ENCODE measurements at regions not wholly inside any gene's neighbourhood (a gene's known extent, or its start where the extent isn't known, plus 50 kb on each side); places are given as distances from the start of the nearest gene placed in this dataset.

DNA sequence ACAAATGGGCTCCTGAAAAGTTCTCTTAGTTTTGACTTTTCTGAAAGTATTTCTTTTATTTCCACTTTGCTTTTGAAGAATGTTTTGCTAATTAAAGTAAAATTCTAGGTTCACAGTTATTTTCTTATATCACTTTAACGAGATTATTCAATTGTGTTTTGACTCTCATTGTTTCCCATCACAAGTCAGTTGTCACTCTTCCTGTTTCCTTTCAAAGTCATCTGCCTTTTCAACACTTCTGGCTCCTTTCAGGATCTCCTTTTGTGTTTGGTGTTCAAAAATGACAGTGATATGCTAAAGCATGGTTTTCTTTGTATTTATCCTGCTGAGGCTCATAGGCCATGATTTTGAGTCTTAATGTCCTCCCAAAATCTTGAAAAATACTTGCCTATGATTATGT, 235.4 kb upstream of the TAS2R1 start:
- TF ChIP-seq TOX (CRISPR knock-in tag; IDR thresholded peaks at IDR 0.05; ENCODE audit: borderline replicate concordance) (no peak), ZNF565 (CRISPR knock-in tag; conservative IDR thresholded peaks at IDR 0.05; ENCODE audit: low read depth) (no peak), ISL1 (CRISPR knock-in tag; IDR thresholded peaks at IDR 0.05) (no peak), SNAI2 (CRISPR knock-in tag; IDR thresholded peaks at IDR 0.05) (no peak), ESRRG (CRISPR knock-in tag; IDR thresholded peaks at IDR 0.05) (no peak), ZFP3 (CRISPR knock-in tag; IDR thresholded peaks at IDR 0.05) (no peak), GLIS3 (CRISPR knock-in tag; IDR thresholded peaks at IDR 0.05) (no peak), ZFP30 (CRISPR knock-in tag; IDR thresholded peaks at IDR 0.05) (no peak), ARNTL (CRISPR knock-in tag; IDR thresholded peaks at IDR 0.05; ENCODE audit: borderline replicate concordance, low read depth) (no peak)
- TF ChIP-seq, protein P1, sequence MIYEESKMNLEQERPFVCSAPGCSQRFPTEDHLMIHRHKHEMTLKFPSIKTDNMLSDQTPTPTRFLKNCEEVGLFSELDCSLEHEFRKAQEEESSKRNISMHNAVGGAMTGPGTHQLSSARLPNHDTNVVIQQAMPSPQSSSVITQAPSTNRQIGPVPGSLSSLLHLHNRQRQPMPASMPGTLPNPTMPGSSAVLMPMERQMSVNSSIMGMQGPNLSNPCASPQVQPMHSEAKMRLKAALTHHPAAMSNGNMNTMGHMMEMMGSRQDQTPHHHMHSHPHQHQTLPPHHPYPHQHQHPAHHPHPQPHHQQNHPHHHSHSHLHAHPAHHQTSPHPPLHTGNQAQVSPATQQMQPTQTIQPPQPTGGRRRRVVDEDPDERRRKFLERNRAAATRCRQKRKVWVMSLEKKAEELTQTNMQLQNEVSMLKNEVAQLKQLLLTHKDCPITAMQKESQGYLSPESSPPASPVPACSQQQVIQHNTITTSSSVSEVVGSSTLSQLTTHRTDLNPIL (CRISPR knock-in tag; IDR thresholded peaks at IDR 0.05; ENCODE audit: low read depth) = no peak

All from SK-N-SH treated with all-trans-retinoic acid at 6 μM for 48 hours (cell line).